CD14-positive monocyte (primary cell): ENCODE measurements at regions not wholly inside any gene's neighbourhood (a gene's known extent, or its start where the extent isn't known, plus 50 kb on each side); places are given as distances from the start of the nearest gene placed in this dataset.

Source experiments
- DNase-seq, 3 donors: peaks; one replicate each; pipeline ENCODE4 v3.0.0-alpha.2; 2011 to 2022
- H2AFZ ChIP-seq: 2 replicates; pipeline ENCODE4 v1.6.0; 2012; ENCODE audit warnings: mild to moderate bottlenecking, low read depth, low read length, inconsistent platforms; ENCODE audit not compliant: insufficient read depth, poor library complexity, severe bottlenecking
- H3K27ac ChIP-seq, 2 donors: 1 replicate in 1 of 2; 2 replicates in 1 of 2; pipeline ENCODE4 v1.5.1; 2012 to 2013; ENCODE audit warnings: low read length in 2 of 2, control low read depth in 1 of 2, inconsistent platforms in 1 of 2, low read depth in 1 of 2, mild to moderate bottlenecking in 1 of 2
- H3K27me3 ChIP-seq, 2 donors: one replicate each; pipeline versions ENCODE4 v1.6.0 to v1.6.1; 2011 to 2013; ENCODE audit warnings: low read length in 2 of 2; ENCODE audit not compliant: control insufficient read depth in 2 of 2, insufficient read depth in 2 of 2
- H3K36me3 ChIP-seq, 2 donors: replicated peaks in 1 of 2; 1 replicate in 1 of 2; 2 replicates in 1 of 2; pipeline versions ENCODE4 v1.5.1 to v1.6.1; 2012 to 2013; ENCODE audit warnings: low read length in 2 of 2, control low read depth in 1 of 2, inconsistent platforms in 1 of 2, mild to moderate bottlenecking in 1 of 2; ENCODE audit not compliant: insufficient read depth in 2 of 2, control insufficient read depth in 1 of 2
- H3K4me1 ChIP-seq, 2 donors: 1 replicate in 1 of 2; 2 replicates in 1 of 2; pipeline versions ENCODE4 v1.5.1 to v1.6.1; 2012 to 2013; ENCODE audit warnings: low read length in 2 of 2, control low read depth in 1 of 2, inconsistent platforms in 1 of 2, mild to moderate bottlenecking in 1 of 2, moderate library complexity in 1 of 2; ENCODE audit not compliant: insufficient read depth in 2 of 2, control insufficient read depth in 1 of 2
- H3K4me2 ChIP-seq: replicated peaks from 2 replicates; pipeline ENCODE3; 2012; ENCODE audit warnings: low read length, moderate library complexity, mild to moderate bottlenecking; ENCODE audit not compliant: poor library complexity, severe bottlenecking; ENCODE audit errors: extremely low read depth
- H3K4me3 ChIP-seq, 3 experiments: fragments of 200-600 bp in 1 of 3; sonication (generic) in 1 of 3; replicated peaks in 1 of 3; 1 replicate in 2 of 3; 2 replicates in 1 of 3; pipeline ENCODE4 v1.5.1; 2011 to 2013; ENCODE audit warnings: low read length in 3 of 3, mild to moderate bottlenecking in 3 of 3, control low read depth in 2 of 3, low read depth in 2 of 3, inconsistent platforms in 1 of 3, moderate library complexity in 1 of 3
- H3K79me2 ChIP-seq: 2 replicates; pipeline ENCODE4 v1.6.0; 2012; ENCODE audit warnings: mild to moderate bottlenecking, control low read depth, inconsistent platforms, low read length, moderate library complexity; ENCODE audit not compliant: insufficient read depth
- H3K9ac ChIP-seq: 2 replicates; pipeline ENCODE4 v1.6.0; 2017; ENCODE audit warnings: low read length, mild to moderate bottlenecking; ENCODE audit not compliant: insufficient read depth, poor library complexity, severe bottlenecking
- H3K9me3 ChIP-seq, 2 donors: replicated peaks in 1 of 2; 1 replicate in 1 of 2; 2 replicates in 1 of 2; pipeline versions ENCODE4 v1.5.1 to v1.6.1; 2012 to 2013; ENCODE audit warnings: low read length in 2 of 2, control low read depth in 1 of 2; ENCODE audit not compliant: control insufficient read depth in 1 of 2, insufficient read depth in 1 of 2
- H4K20me1 ChIP-seq: 2 replicates; pipeline ENCODE4 v1.6.0; 2012; ENCODE audit warnings: mild to moderate bottlenecking, low read length, control low read depth, moderate library complexity; ENCODE audit not compliant: insufficient read depth
- H3K27ac Mint-ChIP-seq, 7 donors: one replicate each; pipeline ENCODE4 v1.8.0; 2020; ENCODE audit warnings: mild to moderate bottlenecking in 7 of 7, mixed read lengths in 7 of 7, moderate library complexity in 6 of 7, inconsistent platforms in 2 of 7
- H3K27me3 Mint-ChIP-seq, 3 donors: one replicate each; pipeline ENCODE4 v1.8.0; 2021 to 2022; ENCODE audit warnings: low read depth in 3 of 3, mild to moderate bottlenecking in 3 of 3, mixed read lengths in 3 of 3, moderate library complexity in 3 of 3, inconsistent platforms in 1 of 3
- H3K36me3 Mint-ChIP-seq, 2 donors: one replicate each; pipeline ENCODE4 v1.8.0; 2020; ENCODE audit warnings: mixed read lengths in 2 of 2, inconsistent platforms in 1 of 2, mild to moderate bottlenecking in 1 of 2
- H3K4me1 Mint-ChIP-seq: one replicate; pipeline ENCODE4 v1.8.0; 2020; ENCODE audit warnings: mild to moderate bottlenecking, mixed read lengths
- H3K4me3 Mint-ChIP-seq, 2 donors: one replicate each; pipeline ENCODE4 v1.8.0; 2020; ENCODE audit warnings: mild to moderate bottlenecking in 2 of 2, mixed read lengths in 2 of 2, moderate library complexity in 1 of 2
- H3K9me3 Mint-ChIP-seq, 7 donors: one replicate each; pipeline ENCODE4 v1.8.0; 2020 to 2022; ENCODE audit warnings: mixed read lengths in 7 of 7, mild to moderate bottlenecking in 6 of 7, moderate library complexity in 6 of 7, inconsistent platforms in 2 of 7
- WGBS: methylation state at CpG from one replicate; pipeline ENCODE4 v1.1.5; 2013; ENCODE audit warnings: missing lambda C conversion rate; ENCODE audit not compliant: insufficient coverage; 5-methylcytosine and 5-hydroxymethylcytosine counted together
- intact Hi-C, 2 donors: fragments of 100-400 bp; cut with micrococcal nuclease; formaldehyde crosslinking; loops; one replicate each; pipeline versions ENCODE4 v1.15.0 to v1.15.1; 2023
- TF ChIP-seq, protein P1 (sequence below): fragments of 200-600 bp; IDR thresholded peaks from one replicate; pipeline ENCODE4 v1.8.0; 2022; ENCODE audit warnings: antibody characterized with exemption, mild to moderate bottlenecking

DNA sequence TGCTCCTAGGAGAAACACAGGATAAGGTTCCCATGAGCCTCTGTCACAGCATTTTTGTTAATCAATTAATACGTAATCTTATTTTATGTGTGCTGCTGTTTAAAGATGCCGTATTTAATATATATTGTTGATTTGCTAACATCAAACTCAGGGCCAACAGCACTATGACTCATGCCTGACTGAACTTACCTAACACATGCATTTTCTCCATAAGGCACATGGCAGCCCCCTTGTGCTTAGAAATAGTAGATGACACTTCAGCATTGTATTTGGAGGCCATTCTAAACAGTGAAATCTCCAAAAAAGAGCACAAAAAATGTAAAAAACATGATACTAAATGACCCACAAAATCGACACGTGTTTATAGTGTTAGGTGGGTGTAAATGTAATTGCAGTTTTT is 314.8 kb downstream of the MYCN start:
- TF ChIP-seq, protein P1, sequence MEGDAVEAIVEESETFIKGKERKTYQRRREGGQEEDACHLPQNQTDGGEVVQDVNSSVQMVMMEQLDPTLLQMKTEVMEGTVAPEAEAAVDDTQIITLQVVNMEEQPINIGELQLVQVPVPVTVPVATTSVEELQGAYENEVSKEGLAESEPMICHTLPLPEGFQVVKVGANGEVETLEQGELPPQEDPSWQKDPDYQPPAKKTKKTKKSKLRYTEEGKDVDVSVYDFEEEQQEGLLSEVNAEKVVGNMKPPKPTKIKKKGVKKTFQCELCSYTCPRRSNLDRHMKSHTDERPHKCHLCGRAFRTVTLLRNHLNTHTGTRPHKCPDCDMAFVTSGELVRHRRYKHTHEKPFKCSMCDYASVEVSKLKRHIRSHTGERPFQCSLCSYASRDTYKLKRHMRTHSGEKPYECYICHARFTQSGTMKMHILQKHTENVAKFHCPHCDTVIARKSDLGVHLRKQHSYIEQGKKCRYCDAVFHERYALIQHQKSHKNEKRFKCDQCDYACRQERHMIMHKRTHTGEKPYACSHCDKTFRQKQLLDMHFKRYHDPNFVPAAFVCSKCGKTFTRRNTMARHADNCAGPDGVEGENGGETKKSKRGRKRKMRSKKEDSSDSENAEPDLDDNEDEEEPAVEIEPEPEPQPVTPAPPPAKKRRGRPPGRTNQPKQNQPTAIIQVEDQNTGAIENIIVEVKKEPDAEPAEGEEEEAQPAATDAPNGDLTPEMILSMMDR, result no peak
- Histone ChIP-seq H3K9ac (no peak overlapping the region), H3K9me3 (no peaks in the 10 kb centered on the region), H3K4me3 (no peak overlapping the region), H3K79me2 (no peaks in the 10 kb centered on the region), H4K20me1 (no peaks in the 10 kb centered on the region), H3K4me1 (no peaks in the 10 kb centered on the region), H2AFZ (no peak overlapping the region), H3K36me3 (no peaks in the 10 kb centered on the region), H3K4me2 (no peak overlapping the region), H3K27ac (no peak overlapping the region), H3K27me3 (peaks cover 3 to 4% of the 10 kb centered on the region in 2 donors)
- WGBS, result no CpG with 5 or more reads among the region's 4 CpGs
- intact Hi-C loops, result no loop called here
- Mint-ChIP-seq H3K4me3 (no peak overlapping the region), H3K4me1 (no peaks in the 10 kb centered on the region), H3K36me3 (no peaks in the 10 kb centered on the region), H3K9me3 (peaks cover 0 to 6% (median 0%) of the 10 kb centered on the region in 7 donors), H3K27me3 (peaks cover 1 to 18% (median 3%) of the 10 kb centered on the region in 3 donors), H3K27ac (no peak overlapping the region)
- DNase-seq, result no peak

DNA sequence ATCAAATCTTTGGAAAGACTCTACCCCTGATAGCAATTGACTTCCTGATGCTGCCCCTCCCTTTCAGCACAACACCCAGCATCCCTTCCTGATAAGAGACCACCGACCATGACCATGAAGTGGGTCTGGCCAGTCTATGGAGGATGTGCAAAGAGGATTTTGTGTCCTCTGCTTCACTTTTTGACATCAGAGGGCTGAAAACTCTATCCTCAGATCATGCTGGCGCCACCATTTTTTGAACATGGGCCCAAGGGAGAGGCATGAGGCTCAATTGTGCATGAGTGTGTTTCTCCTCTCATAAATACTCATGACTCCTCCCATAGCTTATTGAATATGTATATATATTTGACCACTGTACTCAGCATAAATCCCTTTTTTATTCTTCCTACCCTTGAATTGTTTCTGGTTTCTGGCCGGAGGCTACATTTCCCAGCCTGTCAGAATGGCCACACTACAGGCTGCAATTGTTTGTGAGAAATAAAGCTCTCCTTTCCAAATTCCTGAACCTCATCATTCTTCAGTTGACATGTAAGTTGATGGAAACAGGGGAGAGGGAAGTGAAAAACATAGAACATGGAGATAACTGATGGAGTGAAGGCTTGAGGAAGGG is 314.1 kb downstream of the MYCN start:
- Histone ChIP-seq H3K79me2 (no peaks in the 10 kb centered on the region), H3K9ac (no peak overlapping the region), H3K27ac (no peak overlapping the region), H2AFZ (no peak overlapping the region), H4K20me1 (no peaks in the 10 kb centered on the region), H3K4me2 (no peak overlapping the region), H3K36me3 (no peaks in the 10 kb centered on the region), H3K4me3 (no peak overlapping the region), H3K4me1 (no peaks in the 10 kb centered on the region), H3K27me3 (peaks cover 3 to 4% of the 10 kb centered on the region in 2 donors), H3K9me3 (no peaks in the 10 kb centered on the region)
- DNase-seq, result no peak
- Mint-ChIP-seq H3K36me3 (no peaks in the 10 kb centered on the region), H3K27ac (no peak overlapping the region), H3K9me3 (peaks cover 0 to 6% (median 0%) of the 10 kb centered on the region in 7 donors), H3K4me3 (no peak overlapping the region), H3K4me1 (no peaks in the 10 kb centered on the region), H3K27me3 (peaks cover 1 to 17% (median 3%) of the 10 kb centered on the region in 3 donors)
- TF ChIP-seq, protein P1, result no peak
- intact Hi-C loops, result no loop called here
- WGBS, result no CpG with 5 or more reads among the region's 3 CpGs
